Hematopoietic multipotent progenitor cell treated with erythropoietin and hydrocortisone succinate and interleukin-3 and kit ligand, for 8 days (in vitro differentiated cells): ENCODE measurements at regions not wholly inside any gene's neighbourhood (a gene's known extent, or its start where the extent isn't known, plus 50 kb on each side); places are given as distances from the start of the nearest gene placed in this dataset.
"Not testable (repeated sequence)": the region's sequence is repeated elsewhere in the genome, so short reads cannot be mapped to it uniquely, and the experiment has no call there.

Source experiments
- DNase-seq: peaks from one replicate; pipeline ENCODE4 v3.0.0-alpha.2; 2015

DNA sequence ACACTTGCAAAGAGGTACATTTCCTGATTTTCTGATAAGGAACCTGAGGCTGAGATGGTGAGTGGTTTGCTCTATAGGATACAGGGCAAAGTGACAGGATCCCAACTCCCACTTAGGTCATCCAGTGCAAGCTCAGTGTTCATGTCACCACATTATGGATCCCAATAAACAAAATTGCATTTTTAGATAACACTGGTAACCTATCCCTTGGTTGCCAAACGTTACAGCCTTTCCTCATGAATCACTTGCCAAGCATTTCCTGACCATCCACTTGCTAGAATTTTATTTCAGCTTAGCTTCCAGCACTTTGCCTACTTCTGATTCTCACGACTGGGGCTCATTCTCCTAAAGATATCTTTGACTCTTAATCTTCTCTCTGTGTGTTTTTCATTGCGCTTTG lies 131.4 kb upstream of the ODAD2 start:
- no peak for DNase-seq

DNA sequence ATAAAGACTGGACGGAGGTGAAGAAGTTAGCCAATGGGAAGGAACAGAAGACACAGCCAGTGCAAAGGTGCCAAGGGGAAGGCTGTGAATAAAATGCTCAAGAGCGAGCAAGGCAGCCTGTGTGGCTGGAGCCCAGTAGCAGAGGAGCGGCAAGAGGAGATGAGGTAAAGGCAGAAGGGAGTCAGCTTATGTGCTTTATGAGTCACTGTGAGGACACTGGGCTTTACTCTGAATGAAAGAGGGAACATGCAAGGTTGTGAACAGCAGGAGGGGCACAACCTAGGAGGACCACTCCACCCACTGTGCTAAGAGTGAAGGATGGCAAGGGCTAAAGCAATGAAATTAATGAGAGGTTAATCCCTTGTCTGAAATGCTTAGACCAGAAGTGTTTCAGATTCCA lies 129.0 kb upstream of the ODAD2 start:
- DNase-seq: no peak

DNA sequence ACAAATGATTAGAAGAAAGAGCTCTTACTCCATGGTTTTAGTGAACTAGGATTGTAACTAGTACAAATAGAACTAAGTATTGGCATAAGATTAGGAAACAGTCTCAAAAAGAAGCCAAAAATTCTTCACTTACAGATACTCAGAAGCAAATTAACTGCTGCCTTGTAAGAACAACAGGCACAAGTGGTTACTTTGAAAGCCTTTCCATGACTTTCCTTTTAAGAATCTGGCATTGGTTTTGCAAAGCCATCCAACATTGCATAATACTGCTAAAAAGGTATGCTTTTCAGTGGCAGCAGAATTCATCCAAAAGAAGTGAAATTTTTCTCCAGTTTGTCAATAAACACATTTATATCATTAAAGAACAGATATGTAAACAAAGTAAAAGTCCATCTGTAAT lies 126.8 kb upstream of the ODAD2 start:
- no peak for DNase-seq

DNA sequence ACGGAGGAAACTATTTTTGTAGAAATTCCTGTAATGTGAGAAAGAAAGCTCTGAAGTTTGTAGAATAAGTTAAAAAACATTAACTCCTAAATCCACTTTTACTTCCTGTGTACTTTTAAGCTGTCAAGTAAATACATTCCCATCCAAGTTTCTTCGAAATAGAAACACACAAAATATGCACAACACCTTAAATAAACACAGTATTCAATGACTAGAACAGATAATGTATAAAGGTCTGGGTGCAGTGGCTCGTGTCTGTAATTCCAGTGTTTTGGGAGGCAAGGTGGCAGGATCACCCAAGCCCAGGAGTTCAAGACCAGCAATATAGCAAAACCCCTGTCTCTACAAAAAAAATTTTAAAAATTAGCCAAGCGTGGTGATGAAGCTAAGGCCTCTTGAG lies 121.9 kb upstream of the ODAD2 start:
- DNase-seq: no peak

DNA sequence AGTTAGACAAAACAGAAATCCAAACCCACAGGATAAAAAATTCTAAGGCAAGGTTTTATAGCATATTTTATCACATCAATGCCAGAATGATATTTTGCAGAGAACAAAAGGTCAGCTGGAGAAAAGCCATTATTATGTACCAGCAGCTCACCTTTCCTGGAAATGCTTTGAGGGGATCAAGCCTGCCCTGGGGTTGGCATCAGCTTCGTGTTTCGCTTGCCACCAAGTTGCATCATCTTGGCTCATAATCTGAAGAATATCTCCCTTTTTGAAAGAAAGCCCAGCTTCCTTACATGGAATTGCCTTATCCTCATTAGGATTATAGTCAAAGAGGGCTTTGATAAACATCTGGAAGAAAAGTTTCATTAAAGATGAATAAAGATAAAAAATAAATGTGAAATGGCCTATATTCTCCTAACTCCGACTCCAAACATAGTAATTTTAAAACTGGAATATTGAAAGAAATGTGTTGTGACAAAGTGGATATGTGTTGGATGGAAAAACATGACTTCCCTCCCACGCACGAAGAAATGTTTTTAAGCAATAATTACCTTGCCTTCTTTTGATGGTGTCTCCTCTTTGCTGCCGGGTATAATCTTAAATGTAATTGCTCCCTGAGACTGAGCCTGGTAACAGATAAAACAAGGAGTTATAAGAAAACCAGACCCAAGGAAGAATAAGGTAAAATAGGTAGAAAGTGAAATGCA lies 121.3 kb upstream of the ODAD2 start:
- DNase-seq: no peak

DNA sequence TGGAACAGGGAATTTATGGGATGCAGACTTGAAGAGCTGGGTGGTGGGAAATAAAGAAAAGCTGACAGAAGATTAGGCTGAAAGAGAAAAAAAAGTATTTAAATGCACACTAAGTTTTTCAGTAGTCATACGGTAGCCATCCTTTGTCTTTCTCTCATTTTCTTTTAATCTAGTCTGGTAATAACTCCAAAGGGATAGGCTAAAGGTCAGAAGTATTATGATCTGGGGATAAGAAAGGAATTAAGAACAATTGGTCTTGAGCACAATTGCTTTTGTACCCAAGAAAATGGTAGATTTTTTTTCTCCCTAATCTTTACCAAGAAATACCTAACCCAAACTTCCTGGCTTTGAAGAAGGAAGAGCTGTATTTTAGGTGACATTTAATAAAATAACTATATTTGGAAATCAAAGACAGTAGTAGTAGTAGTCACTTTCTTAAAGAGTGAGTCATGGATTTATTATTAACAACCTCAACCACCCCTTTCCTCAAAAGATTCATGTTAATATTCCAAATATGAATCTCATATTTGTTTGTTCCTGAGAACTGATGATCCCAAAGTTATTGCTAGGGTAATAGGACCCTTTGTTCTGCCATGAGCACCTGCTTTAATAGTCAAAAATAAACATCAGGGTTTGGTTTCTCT lies 120.2 kb upstream of the ODAD2 start:
- no peak for DNase-seq

DNA sequence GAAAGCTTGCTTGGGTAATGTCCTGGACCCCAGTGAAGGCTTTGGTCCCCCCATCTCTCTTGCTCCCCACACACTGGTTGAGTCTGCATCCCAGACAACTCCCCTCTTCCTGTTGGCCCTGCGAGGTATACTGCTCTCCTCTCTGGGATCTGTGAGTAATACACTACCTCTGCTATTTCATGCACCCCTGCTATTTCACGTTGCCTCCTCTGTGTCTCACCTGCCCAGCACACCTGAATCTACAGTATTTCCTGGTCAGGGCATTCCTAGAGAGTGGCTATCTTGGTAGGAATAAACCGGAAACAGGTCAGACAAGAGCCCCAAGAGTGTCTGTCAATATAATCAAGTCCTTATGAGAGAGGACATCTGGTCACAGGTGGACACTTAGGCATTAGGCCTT lies 114.3 kb upstream of the ODAD2 start:
- DNase-seq: no peak

DNA sequence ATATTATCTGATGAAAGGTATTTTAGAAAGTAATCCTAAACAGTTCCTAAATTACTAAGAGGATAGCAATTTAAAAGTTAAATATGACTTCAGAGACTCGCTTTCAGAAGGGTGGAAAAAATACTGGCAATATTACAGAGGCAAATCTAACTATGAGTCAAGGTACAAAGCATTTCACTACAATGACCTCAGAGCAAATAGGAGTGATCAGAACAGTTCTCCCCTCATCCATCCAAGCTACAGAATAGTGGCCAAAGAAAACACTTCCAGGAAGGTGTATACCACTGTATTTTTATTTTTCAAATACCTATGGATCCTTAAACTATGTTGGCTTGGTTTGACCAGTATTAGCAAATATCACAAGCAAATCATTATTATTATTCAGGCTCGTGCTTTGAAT lies 112.8 kb upstream of the ODAD2 start:
- DNase-seq: no peak

DNA sequence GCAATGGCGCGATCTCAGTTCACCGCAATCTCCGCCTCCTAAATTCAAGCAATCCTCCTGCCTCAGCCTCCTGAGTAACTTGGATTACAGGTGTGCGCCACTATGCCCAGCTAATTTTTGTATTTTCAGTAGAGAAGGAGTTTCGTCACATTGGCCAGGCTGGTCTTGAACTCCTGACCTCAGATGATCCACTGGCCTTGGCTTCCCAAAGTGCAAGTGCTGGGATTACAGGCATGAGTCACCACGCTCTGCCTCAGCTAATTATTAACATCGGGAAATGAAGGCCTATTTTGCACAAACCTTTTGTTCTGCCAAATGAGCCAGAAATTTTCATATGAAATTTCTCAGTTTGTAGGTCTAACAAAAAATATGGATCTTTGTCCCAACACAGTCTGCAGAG lies 106.7 kb upstream of the ODAD2 start:
- no peak for DNase-seq

DNA sequence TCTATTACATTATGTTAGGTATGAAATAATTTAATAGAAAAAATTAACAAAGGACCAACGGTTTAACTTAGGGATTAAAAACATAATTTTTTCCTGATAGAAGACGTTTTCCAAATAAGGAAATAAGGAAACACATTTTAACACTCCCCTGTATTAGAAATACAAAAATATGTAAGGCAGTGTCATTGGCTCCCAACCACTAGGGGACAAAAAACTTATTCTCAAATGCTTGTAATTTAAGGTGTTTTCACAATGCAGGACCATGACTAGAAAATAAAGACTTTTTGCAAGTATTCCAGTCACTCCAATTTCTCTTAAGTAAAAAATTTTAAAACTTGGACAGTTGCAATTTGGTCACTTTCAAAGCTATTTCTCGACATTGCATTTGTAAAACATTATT lies 98.8 kb upstream of the ODAD2 start:
- DNase-seq: no peak

DNA sequence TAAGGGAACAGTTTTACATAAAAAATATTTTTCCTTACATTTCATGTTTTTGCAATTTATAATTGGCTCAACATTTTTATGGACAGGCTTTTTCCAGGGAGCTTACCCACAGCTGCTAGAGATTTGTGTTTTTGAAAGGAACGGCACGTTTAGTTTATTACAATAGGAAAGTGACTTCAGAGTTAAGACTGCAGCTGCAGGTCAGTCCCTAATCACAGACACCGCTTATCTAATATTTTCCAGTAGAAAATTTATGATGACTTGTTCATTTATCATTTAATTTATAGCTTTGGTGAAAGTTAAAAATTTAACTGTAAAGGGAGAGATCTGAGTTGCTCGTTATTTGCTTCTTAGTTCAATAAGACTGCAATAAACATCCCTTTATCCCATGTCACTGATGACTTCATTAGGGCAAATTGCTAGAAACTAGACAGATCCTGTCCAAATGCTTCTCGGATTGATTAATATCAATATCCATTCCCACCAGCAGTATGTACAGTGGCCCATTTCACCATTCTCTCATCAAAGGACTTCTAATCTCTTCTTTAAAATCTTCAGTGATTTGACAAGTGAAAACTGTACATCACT lies 97.0 kb upstream of the ODAD2 start:
- DNase-seq: no peak

DNA sequence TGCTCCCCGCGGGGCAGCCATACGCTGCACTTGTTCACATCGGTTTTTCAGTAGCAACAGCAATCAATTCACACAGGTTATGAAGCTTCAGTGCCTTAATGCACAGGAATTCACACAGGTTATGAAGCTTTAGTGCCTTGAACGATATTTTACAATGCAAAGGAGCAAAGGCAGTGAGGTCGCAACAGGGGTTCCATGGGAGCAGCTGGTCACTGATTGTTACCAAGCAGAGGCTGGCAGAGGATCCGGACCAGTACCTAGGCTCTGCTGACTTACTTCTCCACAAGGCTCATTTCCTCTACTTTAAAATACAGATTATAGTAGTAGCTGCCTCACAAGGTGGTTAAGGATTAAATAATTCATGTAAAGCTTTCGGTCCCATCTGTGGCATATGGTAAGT lies 95.2 kb upstream of the ODAD2 start:
- no peak for DNase-seq

DNA sequence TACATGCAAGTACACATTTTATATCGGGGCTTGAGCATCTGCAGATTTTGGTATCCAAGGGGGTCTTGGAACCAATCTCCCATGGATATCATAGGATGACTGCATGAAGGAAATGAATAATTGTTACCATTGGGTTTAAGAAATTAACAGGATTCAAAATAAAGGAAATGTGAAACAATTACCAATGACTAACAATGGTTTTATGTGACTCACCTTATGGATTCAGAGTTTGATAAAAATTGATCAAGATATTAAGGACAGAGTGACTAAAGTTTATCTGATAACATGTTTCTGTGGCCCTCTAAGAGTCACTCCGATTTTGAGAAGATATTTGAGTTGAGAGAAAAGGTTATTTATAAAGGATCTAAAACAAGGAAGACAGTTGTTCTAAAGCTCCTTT lies 93.0 kb upstream of the ODAD2 start:
- DNase-seq: no peak

DNA sequence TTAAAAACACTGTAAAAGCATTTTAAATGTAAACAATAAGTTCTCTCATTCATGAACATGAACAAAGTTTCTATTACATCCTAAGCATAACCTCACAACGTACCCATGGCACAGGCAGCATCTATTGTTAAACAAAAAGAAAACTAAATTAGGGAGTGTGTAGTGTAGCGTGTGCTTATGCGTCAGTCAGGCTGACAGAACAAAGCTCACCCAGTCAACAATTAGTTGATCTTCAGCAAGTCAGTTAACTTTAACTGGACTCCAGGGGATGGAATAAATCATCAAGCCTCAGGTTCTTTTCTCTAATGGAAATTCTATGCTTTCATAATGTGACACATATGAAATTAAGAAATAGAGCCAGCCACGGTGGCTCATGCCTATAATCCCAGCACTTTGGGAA lies 91.6 kb upstream of the ODAD2 start:
- DNase-seq: no peak

DNA sequence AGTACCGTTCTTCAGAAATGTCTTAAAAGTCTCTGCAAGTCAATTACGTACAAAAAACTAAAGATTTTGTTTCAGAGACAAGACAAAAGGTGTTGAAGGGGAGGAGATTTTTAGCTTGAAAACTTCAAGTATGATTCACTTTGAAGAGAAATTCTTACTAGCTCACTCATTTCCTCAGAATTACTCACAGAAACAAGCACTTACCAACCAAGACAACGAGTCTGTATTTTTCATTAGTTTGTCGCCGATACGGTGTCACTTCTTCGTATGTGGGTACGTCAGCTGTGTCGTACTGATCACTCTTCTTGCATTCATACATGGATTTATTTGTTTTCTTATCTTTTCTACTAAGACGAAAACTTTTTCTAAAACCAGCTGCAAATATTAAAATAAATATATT lies 90.6 kb upstream of the ODAD2 start:
- no peak for DNase-seq

DNA sequence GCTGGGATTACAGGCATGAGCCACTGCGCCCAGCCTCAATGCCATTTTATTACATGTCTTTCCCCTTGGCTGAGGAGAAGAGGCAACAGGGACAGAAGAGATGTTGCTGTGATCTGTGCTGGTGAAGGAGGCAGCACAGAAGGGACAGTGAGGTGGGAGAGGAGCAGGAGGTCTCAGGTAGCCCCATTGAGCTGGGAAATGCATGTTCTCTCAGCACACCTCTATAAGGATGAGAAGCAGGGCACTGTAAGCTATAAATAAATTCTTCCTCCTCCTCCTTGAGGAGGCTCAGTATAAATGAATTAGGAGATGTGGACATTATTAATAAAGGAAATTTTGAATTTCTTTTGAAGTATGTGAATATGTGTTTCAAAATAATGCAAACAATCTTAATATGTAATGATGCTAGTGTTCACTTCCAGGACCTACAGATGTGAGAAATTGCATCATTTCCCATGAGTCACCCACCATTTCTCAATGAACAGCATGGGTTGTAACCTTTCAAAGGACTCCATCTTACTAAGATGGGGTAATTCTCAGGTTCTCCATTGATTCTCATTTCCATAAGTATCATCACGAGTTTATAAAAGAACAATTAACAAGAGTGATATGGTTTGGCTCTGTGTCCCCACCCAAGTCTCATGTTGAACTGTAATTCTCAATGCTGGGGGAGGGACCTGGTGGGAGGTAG lies 88.9 kb upstream of the ODAD2 start:
- no peak for DNase-seq

DNA sequence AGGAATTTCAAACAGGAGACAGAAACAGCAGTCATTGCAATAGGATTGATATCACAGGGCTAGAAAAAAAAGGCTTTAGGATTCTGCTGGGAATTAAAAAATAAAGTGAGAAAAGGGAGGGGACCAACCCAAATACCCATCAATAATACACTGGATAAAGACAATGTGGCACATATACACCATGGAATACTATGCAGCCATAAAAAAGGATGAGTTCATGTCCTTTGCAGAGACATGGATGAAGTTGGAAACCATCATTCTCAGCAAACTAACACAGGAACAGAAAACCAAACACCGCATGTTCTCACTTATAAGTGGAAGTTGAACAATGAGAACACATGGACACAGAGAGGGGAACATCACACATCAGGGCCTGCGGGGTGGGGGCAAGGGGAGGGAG lies 86.9 kb upstream of the ODAD2 start:
- DNase-seq: not testable (repeated sequence)

DNA sequence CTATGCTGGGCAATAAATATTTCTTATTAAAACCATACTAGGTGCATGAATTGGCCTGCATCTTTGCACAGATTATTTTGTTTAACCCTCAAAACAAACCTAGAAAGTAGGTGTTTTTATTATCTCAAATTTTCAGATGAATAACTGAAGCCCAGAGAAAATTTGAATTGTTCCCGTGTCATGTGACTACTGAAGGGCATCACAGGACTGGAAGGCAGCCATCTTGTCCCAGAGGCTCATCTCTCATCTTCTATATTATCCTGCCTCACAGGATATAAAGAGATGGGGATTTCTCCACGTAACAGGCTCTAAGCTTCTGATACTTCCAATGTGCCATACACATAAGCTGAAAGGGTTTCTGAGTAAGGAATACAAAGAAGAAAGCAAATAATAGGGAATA lies 84.0 kb upstream of the ODAD2 start:
- DNase-seq: no peak

DNA sequence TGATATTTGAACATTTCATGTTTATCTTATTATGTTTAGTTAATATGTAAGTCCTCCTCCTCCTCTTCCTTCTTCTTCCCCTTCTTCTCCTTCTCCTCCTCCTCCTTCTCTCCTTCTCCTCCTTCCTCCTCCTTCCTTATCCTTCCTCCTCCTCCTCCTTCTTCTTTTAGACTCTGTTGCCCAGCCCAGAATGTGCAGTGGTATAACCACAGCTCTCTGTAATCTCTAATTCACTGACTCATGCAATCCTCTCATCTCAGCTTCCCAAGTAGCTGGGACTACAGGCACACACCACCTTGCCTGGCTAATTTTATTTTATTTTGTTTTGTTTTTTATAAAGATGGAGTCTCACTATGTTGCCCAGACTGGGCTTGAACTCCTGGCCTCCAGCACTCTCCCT lies 83.4 kb upstream of the ODAD2 start:
- DNase-seq: no peak

DNA sequence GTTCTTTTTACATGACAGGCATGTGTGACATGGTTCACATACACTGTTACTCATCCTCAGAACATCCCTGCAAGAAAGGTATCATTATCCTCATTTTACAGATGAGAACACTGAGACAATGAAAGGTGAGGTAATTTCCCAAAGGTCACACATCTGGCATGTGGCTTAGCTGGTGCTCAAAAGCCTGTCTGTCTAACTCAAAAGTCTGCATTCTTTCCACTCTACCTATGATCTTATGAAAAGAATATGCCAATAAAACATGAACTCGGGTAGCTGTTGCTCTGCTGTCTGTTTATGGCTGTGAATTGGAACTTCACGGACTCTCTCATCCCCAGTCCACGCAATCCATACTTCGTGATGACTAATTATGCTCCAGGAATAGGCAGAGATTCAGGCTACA lies 79.0 kb upstream of the ODAD2 start:
- no peak for DNase-seq

DNA sequence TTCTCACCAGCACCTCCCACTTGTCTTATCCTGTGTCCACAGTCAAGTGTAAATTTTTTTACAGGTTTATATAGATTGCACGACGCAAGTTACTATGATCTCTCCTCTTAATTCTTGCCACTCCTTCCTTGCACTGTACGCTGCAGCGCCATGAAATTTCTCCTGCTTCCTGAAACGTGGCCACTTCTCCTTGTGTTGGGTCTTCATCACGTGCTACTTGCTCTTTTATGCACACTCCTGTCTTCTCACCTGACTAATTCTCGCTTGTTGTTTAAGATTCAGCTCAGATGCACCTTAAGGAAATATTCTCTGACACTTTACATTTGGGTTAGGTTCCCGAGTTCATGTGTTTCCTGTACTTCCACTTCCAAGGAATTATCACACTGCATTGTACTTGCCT lies 76.5 kb upstream of the ODAD2 start:
- DNase-seq: no peak

DNA sequence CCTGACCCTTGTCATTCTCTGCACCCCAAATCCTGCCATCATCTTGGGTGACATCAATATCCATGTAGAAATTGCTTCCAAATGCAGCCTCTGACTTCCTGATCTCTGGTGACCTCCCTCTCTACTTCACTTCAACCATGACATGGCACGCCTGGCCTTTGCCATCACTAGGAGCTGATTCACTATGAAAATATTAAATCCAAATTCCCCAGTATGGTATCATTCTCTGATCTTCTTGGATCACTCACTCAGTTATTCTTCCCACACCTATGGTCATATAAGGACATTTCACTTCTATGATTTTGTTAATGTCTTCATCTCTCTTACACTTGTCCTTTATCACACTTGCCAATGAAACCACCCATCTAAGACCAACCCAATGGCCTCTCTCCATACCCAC lies 73.7 kb upstream of the ODAD2 start:
- DNase-seq: no peak

DNA sequence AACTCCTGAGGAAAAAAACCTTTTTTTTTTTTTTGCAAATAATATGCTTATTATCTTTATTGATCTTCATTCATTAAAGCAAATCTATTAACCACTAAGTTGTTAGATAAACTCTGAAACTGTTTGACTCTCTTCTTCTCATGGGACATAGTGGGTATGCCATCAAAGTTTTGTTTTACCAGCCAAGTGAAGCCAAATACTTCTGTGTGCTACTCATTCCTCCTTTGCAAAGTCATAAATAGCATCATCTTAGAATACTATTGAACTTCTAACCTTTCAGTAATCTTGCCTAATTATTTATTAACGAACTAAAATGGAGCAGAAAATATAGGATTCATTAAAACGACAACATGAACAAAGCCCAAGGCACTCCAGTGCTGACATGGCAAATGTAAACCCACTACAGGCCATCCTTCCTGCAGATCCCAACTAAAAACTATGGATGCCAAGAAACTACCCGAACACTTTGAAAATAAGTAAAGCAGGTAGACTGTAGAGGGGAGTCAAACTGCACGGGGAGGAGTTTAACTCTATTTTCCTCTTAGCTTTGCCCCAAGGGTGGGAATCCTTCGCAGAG lies 61.2 kb upstream of the ODAD2 start:
- no peak for DNase-seq

DNA sequence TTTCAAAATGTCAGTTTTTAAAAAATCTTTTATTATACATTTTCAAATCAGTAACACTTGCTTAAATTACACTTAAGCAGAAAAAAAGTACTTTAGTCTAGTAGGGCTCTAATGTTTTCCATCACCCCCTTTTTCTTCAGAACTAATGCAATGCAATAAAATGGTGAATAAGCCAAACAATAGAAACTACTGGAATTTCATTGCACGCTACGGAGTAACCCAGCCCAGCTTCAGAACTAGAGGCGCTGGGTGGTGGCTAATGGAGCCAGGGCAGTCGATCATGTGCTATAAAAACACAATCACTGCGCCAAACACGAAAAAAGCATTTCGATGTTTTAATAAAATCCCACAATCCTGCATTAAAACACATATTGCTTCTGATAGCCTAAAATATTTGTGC lies 59.9 kb upstream of the ODAD2 start:
- no peak for DNase-seq
